HG03175 (cell line): ENCODE measurements at regions not wholly inside any gene's neighbourhood (a gene's known extent, or its start where the extent isn't known, plus 50 kb on each side); places are given as distances from the start of the nearest gene placed in this dataset.
"Not testable (repeated sequence)": the region's sequence is repeated elsewhere in the genome, so short reads cannot be mapped to it uniquely, and the experiment has no call there.

Experiments
- ATAC-seq: cut with Tn5 transposase; IDR thresholded peaks from one replicate; pipeline ENCODE4 v1.9.1; 2021; ENCODE audit warnings: mild to moderate bottlenecking, moderate library complexity; ENCODE audit not compliant: unreplicated experiment

DNA sequence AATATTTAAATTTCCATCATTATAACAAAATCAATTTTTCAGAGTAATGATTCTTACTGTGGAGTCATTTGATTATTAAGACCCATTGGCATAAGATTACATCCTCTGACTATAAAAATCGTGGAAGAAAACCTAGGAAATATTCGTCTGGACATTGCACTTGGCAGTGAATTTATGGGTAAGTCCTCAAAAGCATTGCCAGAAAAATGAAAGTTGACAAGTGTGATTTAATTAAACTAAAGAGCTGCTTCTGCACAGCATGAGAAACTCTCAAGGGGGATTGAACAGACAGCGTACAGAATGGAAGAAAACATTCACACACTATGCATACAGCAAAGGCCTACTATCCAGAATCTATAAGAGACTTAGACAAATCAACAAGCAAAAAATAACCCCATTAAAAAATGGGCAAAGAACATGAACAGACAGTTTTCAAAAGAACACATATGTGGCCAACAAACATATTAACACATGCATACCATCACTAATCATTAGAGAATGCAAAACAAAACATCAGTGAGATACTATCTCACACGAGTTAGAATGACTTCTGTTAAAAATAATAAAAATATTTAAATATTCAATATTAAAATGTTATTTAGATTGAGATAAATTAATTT lies 111.4 kb downstream of the CCDC74A start:
- ATAC-seq = not testable (repeated sequence)

DNA sequence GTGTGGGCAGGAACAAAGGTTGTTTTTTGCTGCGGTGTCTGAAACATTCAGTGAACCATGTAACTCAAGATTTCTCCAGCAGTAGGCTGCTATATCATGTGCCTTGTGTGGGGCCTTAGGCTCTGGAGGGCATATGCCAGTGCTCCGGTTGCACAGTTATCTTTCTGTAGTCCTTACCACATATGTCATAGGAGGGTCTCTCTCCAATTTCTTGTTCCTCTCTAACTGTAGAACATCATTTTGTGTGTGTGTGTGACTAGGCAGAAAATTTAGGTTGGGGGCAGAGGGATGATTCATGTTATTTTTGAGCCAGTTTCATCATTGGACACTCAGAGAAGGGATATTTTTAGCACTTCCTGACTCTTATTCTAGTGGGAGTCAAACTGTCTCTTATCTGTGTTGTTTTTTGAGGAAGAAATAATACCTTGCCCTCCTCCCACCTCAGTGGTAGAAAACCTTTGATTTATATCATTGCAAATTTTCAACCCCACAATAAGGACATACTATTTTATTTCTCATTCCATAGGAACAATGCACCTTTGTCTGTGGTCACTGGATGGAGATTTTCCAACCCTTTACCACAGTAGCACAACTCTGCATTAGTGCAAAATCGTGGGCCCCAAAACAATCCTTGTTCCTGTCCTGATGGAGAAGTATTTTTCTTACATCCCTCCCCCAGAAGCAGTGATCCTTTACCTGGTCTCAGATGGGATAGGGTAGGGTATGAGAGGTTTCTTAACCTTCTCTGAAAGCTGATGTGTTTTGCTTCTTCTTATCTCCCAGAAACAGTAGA lies 113.9 kb downstream of the CCDC74A start:
- ATAC-seq = no peak

DNA sequence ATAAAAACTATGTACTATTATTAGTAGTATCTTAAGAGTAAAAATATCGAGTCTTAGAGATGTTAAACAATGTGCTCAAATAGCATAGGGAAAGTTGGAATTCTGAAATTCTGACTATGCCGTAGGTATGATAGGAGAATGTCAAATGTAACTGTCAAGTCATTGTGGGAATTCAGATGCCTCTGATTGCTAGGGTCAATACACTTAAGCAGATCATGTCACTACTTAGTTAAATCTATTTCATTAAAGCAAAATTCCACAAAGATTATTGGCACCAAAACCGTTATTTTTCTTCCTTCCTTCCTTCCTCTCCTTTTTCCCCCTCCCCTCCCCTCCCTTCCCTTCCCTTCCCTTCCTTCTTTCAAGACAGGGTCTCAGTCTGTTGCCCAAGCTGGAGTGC lies 115.5 kb downstream of the CCDC74A start:
- ATAC-seq = not testable (repeated sequence)

DNA sequence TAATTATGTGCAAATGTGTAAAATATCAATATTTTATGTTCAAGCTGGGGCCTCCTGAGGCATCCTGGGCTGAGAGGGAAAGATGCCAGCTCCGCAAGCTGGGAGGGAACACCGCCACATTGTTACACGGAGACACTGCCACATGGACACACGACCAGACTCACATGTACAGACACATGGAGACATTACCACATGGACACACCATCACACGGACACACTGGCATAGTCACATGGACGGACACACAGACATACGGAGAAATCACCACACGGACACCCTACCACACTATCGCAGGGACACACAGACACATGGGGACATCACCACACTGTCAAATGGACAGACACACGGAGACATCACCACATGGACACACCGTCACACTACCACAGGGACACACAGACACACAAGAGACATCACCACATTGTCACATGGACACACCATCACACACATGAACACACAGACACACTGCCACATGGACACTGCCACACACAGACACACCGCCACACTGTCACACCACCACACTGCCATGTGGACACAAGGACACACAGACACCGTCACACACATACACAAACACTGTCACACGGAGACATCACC lies 117.6 kb downstream of the CCDC74A start:
- ATAC-seq = no peak

DNA sequence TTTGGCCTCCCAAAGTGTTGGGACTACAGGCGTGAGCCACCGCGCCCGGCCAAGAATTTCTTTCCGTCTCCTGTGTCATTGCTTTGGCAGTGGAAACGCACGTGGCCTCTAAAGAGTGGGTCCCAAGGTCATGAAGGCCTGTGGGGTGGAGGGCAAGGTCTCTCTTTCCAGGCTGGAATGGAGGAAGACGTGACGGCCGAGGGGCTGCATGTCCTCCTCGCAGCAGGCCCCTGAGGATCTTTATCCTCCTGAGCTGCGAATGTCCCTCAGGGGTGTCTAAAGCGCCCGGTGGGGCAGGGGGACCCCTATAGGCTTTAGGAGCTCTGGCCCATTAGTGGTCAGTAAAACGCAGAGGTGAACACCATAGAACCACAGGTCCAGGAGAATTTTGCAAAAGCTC lies 118.5 kb downstream of the CCDC74A start:
- ATAC-seq = not testable (repeated sequence)

DNA sequence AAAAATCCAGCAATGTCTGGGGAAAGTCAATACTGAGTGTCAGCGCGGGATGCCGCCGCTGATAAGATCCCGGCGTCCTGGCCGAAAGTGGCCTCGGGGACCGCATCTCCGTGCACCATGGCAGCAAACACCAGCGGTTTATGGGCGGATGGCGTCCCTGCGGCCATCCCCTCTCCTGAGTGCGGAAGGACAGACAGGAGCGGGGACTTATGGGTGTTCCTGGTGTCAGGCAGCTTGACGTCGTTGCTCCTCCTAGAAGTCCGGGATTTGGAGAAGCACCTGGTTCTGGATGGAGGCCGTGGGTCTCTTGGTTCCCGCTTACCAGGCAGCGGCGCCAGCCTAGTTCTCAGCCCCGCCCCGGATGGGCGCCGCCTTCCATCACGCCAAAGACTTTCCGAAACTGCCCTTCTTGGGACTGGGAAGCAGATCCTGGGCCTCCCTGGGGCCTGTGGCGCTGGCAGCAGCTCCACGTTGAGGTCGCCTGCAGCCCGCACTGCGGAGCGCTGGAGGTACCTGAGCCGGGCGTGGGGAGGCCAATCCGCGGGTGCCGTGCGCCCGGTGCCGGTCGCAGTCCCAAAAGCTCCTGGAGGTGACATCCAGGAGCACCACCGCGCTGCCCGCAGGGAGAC lies 119.1 kb downstream of the CCDC74A start:
- no peak for ATAC-seq

DNA sequence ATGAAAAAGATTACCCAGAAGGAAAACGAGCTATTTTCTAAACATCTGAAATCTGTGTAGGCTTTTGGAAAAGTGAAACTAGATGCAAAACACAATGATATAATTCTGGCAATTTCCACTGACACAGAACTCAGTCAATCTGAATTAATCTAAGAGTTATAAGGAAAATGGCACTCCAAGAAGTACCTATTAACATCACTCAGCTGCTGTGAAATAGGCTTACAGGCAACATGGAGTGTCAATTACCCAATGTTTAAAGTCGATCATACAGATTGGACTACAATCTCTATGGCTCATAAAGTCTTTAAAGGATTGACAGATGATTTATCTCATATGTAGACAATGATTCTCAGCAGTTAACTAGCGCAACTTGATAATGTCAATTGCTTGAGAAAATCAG lies 120.9 kb downstream of the CCDC74A start:
- not testable (repeated sequence) for ATAC-seq

DNA sequence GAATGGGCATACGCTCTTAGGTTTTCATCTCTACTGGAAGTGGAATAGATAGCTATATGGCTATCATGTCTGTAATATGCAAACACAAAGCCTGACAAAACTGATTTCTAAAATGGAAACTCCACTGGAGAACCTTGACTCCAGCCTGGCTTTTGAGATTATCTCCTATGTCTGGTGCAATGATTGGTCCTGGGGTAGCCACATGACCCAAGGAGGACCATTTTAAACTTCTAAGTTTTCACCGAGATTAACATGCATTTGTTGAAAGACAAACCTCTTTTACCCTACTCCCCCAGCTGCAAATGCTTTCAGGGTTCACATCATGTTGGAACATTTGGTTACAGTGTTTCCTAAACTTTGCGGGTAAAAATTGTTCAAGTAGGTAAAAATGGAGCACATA lies 124.6 kb downstream of the CCDC74A start:
- ATAC-seq = not testable (repeated sequence)

DNA sequence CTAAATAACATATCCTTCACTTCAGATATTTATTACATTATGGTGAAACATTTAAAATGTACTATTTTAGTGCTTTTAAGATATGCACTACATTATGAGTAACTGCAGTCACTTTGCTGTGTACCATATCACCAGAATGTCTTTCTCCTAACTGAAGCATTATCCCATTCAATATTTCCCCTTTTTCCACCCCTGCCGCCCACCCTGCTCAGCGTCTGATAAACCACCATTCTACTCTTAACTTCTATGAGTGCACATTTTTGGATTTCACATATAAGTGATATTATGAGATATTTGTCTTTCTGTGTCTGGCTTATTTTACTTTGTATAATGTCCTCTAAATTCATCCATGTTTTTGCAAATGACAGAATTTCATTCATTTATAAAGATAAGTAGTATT lies 126.4 kb downstream of the CCDC74A start:
- not testable (repeated sequence) for ATAC-seq

DNA sequence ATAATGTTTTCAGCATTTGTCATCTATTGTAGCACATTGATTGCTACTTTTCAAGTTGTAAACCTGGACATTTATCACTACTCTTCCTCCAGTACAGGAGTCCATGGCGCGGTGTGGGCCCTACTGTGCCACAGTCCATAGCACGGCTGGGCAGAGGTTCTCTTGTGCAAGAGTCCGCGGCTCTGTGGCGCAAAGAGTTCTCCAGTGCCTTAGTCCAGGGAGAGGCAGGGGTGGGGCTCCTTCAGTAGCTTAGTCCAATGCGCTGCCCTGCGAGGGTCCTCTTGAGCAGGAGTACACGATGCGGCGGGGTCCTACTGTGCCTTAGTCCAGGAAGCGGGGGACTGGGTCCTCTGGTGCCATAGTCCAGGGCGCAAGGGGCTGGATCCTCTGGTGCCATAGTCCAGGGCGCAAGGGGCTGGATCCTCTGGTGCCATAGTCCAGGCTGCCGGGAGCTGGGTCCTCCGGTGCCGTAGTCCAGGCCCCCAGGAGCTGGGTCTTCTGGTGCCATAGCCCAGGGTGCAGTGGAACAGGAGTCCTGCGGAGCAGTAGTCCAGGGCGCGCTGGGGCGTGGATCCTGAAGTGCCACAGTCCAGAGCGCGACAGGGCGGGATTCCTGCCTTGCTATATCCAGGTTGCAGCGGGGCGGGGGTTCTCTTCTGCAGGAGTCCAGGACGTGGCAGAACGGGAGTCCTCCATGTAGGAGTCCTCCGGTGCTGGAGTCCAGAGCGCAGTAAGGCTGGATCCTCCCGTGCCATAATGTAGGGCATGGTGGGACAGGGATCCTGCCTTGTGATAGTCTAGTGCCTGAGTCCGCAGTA lies 129.3 kb downstream of the CCDC74A start:
- no peak for ATAC-seq

DNA sequence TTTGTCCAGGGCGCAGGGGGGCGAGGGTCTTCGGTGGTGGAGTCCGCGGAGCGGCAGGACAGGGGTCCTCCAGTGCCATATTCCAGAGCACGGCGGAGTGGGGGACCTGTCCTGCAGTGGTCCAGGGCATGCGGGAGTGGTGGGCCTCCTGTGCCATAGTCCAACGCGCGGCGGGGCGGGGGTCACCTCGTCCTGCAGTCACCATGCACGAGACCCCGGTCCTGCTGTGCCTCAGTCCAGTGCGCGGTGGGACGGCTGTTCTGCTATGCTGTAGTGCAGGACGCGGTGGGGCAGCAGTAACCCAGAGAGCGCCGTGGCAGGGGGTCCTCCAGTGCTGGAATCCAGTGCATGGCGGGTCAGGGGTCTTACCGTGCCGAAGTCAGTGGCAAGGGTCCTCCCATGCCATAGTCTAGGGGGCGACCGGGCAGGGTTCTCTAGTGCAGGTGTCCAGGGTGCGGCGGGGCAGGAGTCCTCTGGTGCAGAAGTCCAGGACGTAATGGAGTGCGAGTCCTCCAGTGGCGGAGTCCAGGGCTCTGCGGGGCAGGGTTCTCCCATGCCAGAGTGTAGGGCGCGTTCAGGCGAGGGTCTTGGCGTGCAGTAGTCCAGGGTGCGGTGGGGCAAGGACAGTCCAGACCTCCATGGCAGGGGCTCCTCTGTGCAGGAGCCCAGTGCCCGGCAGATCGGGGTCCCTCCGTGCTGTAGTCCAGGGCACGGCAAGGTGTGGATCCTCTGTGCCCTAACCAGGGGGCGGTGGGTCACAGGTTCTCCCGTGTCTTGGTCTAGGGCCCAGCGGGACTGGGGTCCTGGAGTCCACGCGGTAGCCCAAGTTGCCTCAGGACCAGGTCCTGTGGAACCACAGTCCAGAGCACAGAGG lies 130.4 kb downstream of the CCDC74A start:
- no peak for ATAC-seq

DNA sequence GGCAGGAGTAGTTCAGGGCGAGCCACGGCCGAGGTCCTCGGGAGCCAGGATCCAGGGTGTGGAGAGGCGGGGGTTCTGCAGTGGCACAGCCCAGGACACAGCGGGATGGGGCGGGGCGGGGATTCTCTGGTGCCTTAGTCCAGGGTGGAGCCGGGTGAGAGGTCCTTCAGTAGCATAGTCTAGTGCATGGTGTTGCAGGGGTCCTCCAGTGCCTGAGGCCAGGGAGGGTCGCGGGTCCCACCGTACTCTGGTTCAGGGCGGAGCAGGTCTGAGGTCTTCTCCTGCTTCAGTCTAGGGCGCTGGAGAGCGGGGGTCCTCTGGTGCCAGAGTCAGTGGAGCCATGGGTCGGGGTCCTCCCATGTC lies 131.1 kb downstream of the CCDC74A start:
- ATAC-seq = no peak

DNA sequence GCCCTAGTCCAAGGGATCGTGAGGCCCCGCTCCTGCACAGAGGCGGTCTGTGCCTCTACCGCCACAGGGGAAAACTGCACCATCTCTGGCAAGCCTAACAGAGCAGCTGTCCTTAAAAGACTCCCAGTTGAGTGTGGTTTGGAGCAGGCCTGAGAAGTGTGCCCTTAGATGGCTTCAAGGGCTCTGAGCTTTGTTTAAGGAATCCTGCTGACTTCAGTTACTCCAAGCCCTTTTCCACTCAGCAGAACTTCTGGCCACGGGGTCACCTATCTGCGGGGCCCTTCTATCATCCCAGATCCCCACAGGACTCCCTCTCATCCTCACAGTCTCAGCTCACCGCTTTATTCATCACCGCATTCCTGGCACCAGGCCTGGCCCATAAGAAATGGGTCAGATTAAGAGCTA lies 131.5 kb downstream of the CCDC74A start:
- no peak for ATAC-seq

DNA sequence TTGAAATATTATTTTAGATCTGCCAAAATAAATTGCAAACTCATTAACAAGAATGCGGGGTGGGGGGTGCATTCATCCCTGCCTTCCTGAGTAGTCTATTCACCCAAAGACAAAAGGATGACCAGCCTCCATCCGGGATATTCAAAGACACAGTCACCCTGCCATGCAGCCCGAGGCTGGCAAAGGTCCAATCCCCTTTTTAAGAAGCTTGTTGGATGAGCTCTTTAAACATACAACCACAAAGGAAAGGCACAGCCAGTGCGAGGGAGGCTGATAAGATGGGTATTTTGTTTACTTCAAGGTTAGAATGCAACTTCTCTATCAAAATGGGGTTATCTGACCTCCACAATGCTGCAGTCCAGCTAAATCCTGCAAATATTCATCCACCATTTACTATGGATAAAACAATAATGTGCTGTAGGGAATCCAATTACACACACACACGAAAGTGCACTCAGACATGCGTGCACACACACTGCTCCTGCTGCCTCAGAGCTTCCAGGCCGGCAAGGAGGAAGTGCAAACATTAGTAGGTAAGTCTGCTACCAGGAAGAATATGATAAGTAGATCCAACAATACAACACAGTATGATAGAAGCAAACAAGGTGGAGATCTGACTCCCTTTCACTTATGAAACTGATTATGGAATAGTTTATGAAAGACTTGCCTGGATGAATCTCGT lies 133.6 kb downstream of the CCDC74A start:
- not testable (repeated sequence) for ATAC-seq

DNA sequence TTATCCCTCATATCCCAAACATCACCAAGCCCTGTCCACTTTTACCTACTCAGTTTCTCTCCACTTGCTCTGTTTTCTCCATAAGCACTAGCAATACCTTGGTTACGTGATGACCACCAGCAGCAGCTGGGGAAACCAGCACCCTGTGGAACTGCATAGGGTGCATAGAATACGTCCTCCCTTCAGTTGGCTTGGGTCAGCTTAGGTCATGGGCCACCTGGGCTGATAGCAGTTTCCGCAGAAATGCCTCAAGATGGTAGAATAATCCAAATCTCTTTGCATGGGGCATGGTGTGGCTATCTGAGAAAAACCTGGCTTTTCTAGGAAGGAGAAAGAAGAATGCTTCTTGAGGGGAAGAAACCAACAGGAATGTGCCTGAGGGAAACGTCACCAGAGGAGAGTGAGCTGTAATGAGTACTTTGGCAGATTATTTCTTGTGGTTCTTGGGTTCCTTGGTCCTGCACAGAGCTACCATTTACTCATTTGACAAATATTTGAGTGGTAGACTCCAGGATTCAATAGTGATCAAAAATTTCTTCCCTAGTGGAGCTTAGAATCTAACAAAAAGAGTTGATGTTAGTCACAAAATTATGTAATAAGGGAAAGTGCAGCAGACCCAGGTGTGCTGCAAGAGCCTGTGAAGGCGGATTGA lies 134.3 kb downstream of the CCDC74A start:
- ATAC-seq = not testable (repeated sequence)

DNA sequence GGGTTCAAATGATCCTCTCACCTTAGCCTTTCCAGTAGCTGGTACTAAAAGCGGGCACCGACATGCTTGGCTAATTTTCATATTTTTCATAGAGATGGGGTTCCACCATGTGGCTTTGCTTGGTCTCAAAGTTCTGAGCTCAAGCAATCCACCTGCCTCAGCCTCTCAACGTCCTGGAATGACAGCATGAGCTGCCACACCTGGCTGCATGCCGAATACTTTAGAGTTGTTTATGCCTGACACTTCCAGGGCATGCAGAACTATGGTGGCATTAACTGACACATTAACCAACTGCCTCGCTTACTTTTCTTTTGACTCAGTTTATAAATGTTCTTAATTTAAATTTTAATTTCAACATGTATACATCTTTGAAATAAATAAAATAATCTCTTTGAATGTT lies 135.8 kb downstream of the CCDC74A start:
- not testable (repeated sequence) for ATAC-seq

DNA sequence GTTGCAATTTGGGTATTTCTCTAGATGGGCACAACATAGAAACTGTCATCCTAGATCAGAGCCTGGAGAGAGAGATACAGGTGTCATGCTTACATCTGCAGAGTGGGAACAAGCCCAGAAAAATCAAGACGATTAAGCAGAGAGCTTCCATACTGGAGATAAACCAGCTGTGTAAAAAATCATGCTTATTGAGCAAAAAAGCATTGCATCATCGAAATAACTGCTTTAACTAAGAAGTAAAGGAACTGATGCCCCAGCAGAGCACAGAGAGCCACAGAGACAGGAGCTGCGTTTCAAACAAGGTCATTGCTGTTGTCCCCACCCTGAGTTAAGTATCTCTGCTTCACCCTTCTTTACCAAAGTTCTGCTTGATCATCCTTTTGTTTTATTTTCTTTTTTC lies 138.0 kb downstream of the CCDC74A start:
- not testable (repeated sequence) for ATAC-seq

DNA sequence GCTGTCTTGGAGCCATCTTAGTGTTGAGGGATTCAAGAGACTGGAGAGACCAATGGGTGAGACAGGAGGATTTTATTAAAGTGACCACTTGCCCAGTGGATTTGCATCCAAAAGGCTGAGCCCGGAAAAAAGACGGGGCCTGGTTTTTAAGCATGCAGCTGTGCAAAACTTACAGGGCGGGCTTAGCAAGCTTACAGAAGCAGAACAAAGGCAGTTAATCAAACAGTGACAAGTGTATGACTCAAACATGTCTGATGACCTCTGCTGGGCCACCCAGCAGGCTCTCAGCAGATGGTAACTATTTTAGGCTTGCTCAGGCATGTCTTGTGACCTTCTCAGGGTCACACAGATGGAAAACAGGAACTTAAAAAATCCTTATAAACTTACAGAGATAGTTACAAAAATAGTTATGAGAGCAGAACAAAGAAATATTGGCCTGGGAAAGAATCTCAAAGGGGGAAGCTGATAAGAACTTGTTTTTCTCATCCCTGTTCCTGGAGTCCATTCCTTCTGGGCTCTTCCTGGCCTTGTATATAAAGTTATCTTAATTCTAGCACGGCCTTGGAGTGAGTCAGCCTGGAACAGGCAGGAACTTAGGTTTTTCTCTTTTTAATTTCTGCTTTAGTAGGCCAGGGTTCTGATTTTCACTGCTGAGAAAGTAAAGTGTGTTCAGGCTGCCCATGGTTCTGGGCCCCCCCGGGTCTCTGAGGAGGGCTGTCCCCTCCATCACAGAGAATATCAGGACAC lies 141.3 kb downstream of the CCDC74A start:
- ATAC-seq = not testable (repeated sequence)
